Right cardiac atrium (tissue), 5 donors: ENCODE measurements at regions not wholly inside any gene's neighbourhood (a gene's known extent, or its start where the extent isn't known, plus 50 kb on each side); places are given as distances from the start of the nearest gene placed in this dataset.

Experiments
- ATAC-seq, 2 donors: fragments of 200-7000 bp; cut with Tn5 transposase; one replicate each; pipeline versions ENCODE4 v1.8.0 to v1.9.1; 2020; ENCODE audit warnings: moderate library complexity in 2 of 2, mild to moderate bottlenecking in 1 of 2
- DNase-seq, 3 donors: peaks; one replicate each; pipeline ENCODE4 v3.0.0-alpha.2; 2020
- H3K27ac ChIP-seq: one replicate; pipeline ENCODE4 v1.5.1; 2013; ENCODE audit warnings: mild to moderate bottlenecking, low read length, control low read depth, moderate library complexity
- H3K27me3 ChIP-seq: one replicate; pipeline ENCODE4 v1.6.1; 2013; ENCODE audit not compliant: control insufficient read depth, insufficient read depth
- H3K4me1 ChIP-seq: one replicate; pipeline ENCODE4 v1.6.1; 2013; ENCODE audit warnings: low read length; ENCODE audit not compliant: control insufficient read depth, insufficient read depth
- H3K4me3 ChIP-seq: one replicate; pipeline ENCODE4 v1.5.1; 2013; ENCODE audit warnings: low read length, control low read depth
- H3K9me3 ChIP-seq: one replicate; pipeline ENCODE4 v1.6.1; 2013; ENCODE audit warnings: low read length; ENCODE audit not compliant: control insufficient read depth
- WGBS: extraction: QIAGEN DNeasy Blood & Tissue Kit; methylation state at CpG from one replicate; pipeline ENCODE4 v1.1.7; 2013; 5-methylcytosine and 5-hydroxymethylcytosine counted together
- intact Hi-C, 4 donors: fragments of 100-400 bp; cut with DNase I; formaldehyde crosslinking; loops; one replicate each; pipeline versions ENCODE4 v1.11.0 to v1.14.0; 2022 to 2023
- donor health status: healthy with polysubstance abuse.
- donor health status: DM: no; HTN: yes; CAD: no.
- donor health status: DM: no; HTN: no; CAD: no.
- donor health status: DM: no; HTN: yes; CAD: no; lungs with severe emphysema.
- donor health status: DM: yes; HTN: yes; CAD: no.

- H3K4me3 ChIP-seq = no peak overlapping the region
- 82% methylated on average over 2 of the region's 2 CpGs for WGBS
- no peak for DNase-seq
- ATAC-seq = no peak
- no peak overlapping the region for H3K27ac ChIP-seq
- intact Hi-C loops = no loop called here
- no peaks in the 10 kb centered on the region for H3K27me3 ChIP-seq
- H3K4me1 ChIP-seq = no peaks in the 10 kb centered on the region
- no peaks in the 10 kb centered on the region for H3K9me3 ChIP-seq
Measured at GRCh38 chr3:73915886-73916285, 291.1 kb upstream of the PDZRN3 start.

- DNase-seq = no peak
- 71% methylated on average over 3 of the region's 3 CpGs for WGBS
- H3K9me3 ChIP-seq = no peaks in the 10 kb centered on the region
- intact Hi-C loops = no loop called here
- H3K27me3 ChIP-seq = no peaks in the 10 kb centered on the region
- H3K4me3 ChIP-seq = no peak overlapping the region
- ATAC-seq = no peak
- H3K27ac ChIP-seq = no peak overlapping the region
- H3K4me1 ChIP-seq = no peaks in the 10 kb centered on the region
Measured at GRCh38 chr3:73908218-73908617, 283.5 kb upstream of the PDZRN3 start.

GRCh38 chr3:73901686-73902085, 276.9 kb upstream of the PDZRN3 start:
- no peak overlapping the region for H3K4me3 ChIP-seq
- intact Hi-C loops = no loop called here
- no peaks in the 10 kb centered on the region for H3K27me3 ChIP-seq
- H3K9me3 ChIP-seq = no peaks in the 10 kb centered on the region
- 71% methylated on average over 2 of the region's 2 CpGs for WGBS
- H3K27ac ChIP-seq = no peak overlapping the region
- no peak for DNase-seq
- no peak for ATAC-seq
- H3K4me1 ChIP-seq = no peaks in the 10 kb centered on the region

GRCh38 chr3:73894474-73895213, 269.9 kb upstream of the PDZRN3 start:
- intact Hi-C loops = no loop called here
- no peaks in the 10 kb centered on the region for H3K27me3 ChIP-seq
- ATAC-seq (no peak), DNase-seq (no peak)
- no peaks in the 10 kb centered on the region for H3K4me1 ChIP-seq
- no peak overlapping the region for H3K27ac ChIP-seq
- WGBS = 88% methylated on average over 3 of the region's 3 CpGs
- H3K9me3 ChIP-seq = no peaks in the 10 kb centered on the region
- H3K4me3 ChIP-seq = no peak overlapping the region

- DNase-seq (no peak), ATAC-seq (no peak)
- H3K4me3 ChIP-seq = no peak overlapping the region
- intact Hi-C loops = no loop called here
- H3K4me1 ChIP-seq = no peaks in the 10 kb centered on the region
- H3K27ac ChIP-seq = no peak overlapping the region
- WGBS = 93% methylated on average over 2 of the region's 2 CpGs
- H3K27me3 ChIP-seq = no peaks in the 10 kb centered on the region
- no peaks in the 10 kb centered on the region for H3K9me3 ChIP-seq
Measured at GRCh38 chr3:73893089-73893488, 268.3 kb upstream of the PDZRN3 start.

GRCh38 chr3:73885862-73886261, 261.1 kb upstream of the PDZRN3 start:
- no peak overlapping the region for H3K27ac ChIP-seq
- DNase-seq = no peak
- no peak for ATAC-seq
- H3K4me3 ChIP-seq = no peak overlapping the region
- no peaks in the 10 kb centered on the region for H3K4me1 ChIP-seq
- H3K27me3 ChIP-seq = no peaks in the 10 kb centered on the region
- intact Hi-C loops = no loop called here
- no peaks in the 10 kb centered on the region for H3K9me3 ChIP-seq
- WGBS = 49% methylated on average over 1 of the region's 1 CpG

GRCh38 chr3:73884361-73884760, 259.6 kb upstream of the PDZRN3 start:
- intact Hi-C loops = no loop called here
- DNase-seq (no peak), ATAC-seq (no peak)
- H3K4me3 ChIP-seq = no peak overlapping the region
- no peak overlapping the region for H3K27ac ChIP-seq
- no peaks in the 10 kb centered on the region for H3K27me3 ChIP-seq
- WGBS = 58% methylated on average over 3 of the region's 3 CpGs
- H3K9me3 ChIP-seq = no peaks in the 10 kb centered on the region
- no peaks in the 10 kb centered on the region for H3K4me1 ChIP-seq

- H3K4me3 ChIP-seq = no peak overlapping the region
- ATAC-seq (no peak), DNase-seq (no peak)
- H3K9me3 ChIP-seq = no peaks in the 10 kb centered on the region
- no peak overlapping the region for H3K27ac ChIP-seq
- no peaks in the 10 kb centered on the region for H3K27me3 ChIP-seq
- no peaks in the 10 kb centered on the region for H3K4me1 ChIP-seq
- intact Hi-C loops = no loop called here
Measured at GRCh38 chr3:73883497-73883896, 258.8 kb upstream of the PDZRN3 start.

- H3K4me1 ChIP-seq = no peaks in the 10 kb centered on the region
- no peak overlapping the region for H3K27ac ChIP-seq
- H3K27me3 ChIP-seq = no peaks in the 10 kb centered on the region
- DNase-seq (no peak), ATAC-seq (no peak)
- 63% methylated on average over 4 of the region's 4 CpGs for WGBS
- H3K9me3 ChIP-seq = no peaks in the 10 kb centered on the region
- intact Hi-C loops = loop anchor here in 1 of 4 donors (10.0 kb wide), 1 partner anchor 1300 kb away; no protein-coding TSS in a partner anchor
- H3K4me3 ChIP-seq = no peak overlapping the region
Measured at GRCh38 chr3:73874606-73875369, 250.0 kb upstream of the PDZRN3 start.

GRCh38 chr3:73874161-73874560, 249.4 kb upstream of the PDZRN3 start:
- no peak overlapping the region for H3K27ac ChIP-seq
- H3K9me3 ChIP-seq = no peaks in the 10 kb centered on the region
- WGBS = 56% methylated on average over 4 of the region's 4 CpGs
- DNase-seq = no peak
- intact Hi-C loops = loop anchor here in 1 of 4 donors (10.0 kb wide), 1 partner anchor 1301 kb away; no protein-coding TSS in a partner anchor
- ATAC-seq = no peak
- no peaks in the 10 kb centered on the region for H3K27me3 ChIP-seq
- no peaks in the 10 kb centered on the region for H3K4me1 ChIP-seq
- no peak overlapping the region for H3K4me3 ChIP-seq

- intact Hi-C loops = loop anchor here in 1 of 4 donors (10.0 kb wide), 1 partner anchor 1306 kb away; no protein-coding TSS in a partner anchor
Measured at GRCh38 chr3:73868688-73869315, 244.1 kb upstream of the PDZRN3 start.

More at GRCh38 chr3:73868688-73869315, 244.1 kb upstream of the PDZRN3 start:
- H3K27me3 ChIP-seq = no peaks in the 10 kb centered on the region
- H3K9me3 ChIP-seq = no peaks in the 10 kb centered on the region
- H3K4me3 ChIP-seq = no peak overlapping the region
- H3K4me1 ChIP-seq = no peaks in the 10 kb centered on the region
- DNase-seq = peak in 1 of 3 donors; percentile 11
- 64% methylated on average over 3 of the region's 3 CpGs for WGBS
- peak in 1 of 2 donors; percentile 55 for ATAC-seq
- no peak overlapping the region for H3K27ac ChIP-seq
